Spleen (tissue), 7 donors: ENCODE measurements at regions not wholly inside any gene's neighbourhood (a gene's known extent, or its start where the extent isn't known, plus 50 kb on each side); places are given as distances from the start of the nearest gene placed in this dataset.

Experiments
- CTCF ChIP-seq, 11 experiments: fragments of 200-600 bp in 7 of 11; fragments of 450-650 bp in 4 of 11; sonication (generic) in 4 of 11; IDR thresholded peaks in 8 of 11; conservative IDR thresholded peaks in 3 of 11; 1 replicate in 7 of 11; 2 replicates in 4 of 11; pipeline versions ENCODE4 v1.4.0 to v1.8.0; 2016 to 2021; ENCODE audit warnings: antibody characterized with exemption in 11 of 11, inconsistent platforms in 4 of 11, mild to moderate bottlenecking in 1 of 11
- POLR2A ChIP-seq, 3 donors: fragments of 450-650 bp; IDR thresholded peaks; one replicate each; pipeline ENCODE4 v1.5.1; 2017; ENCODE audit warnings: antibody characterized with exemption in 3 of 3, mild to moderate bottlenecking in 1 of 3
- POLR2AphosphoS5 ChIP-seq, 3 donors: sonication (generic); formaldehyde crosslinking; IDR thresholded peaks; one replicate each; pipeline ENCODE4 v1.5.1; 2017; ENCODE audit warnings: antibody characterized with exemption in 3 of 3
- donor health status: DM: no; HTN: no; CAD: no; lungs with moderate emphysema.
- donor health status: DM: no; HTN: no; CAD: no.
- donor health status: DM: no; HTN: no; CAD: no.

DNA sequence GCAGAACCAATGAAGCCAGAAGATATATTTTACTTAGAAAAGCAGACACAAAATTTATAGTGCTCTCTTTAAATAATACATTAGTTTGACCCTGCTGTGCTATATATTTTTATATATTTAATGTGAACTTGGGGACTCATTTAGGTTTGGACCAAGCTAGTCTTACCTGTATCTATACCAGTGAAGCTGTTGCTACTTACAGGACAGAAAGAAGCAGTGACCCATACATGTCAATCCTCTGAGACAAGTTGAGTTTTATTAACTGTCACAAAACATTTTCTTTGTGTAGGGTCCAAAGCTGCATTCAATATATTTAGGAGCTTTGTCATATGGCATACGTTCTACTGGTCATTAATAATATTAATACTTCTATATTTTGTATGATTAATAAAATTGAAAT lies 327.7 kb upstream of the NUDT12 start:
- TF ChIP-seq POLR2AphosphoS5 (IDR thresholded peaks at IDR 0.05) (no peak), POLR2A (IDR thresholded peaks at IDR 0.05) (no peak), CTCF (IDR thresholded peaks at IDR 0.05 in 8 of 11, conservative IDR thresholded peaks at IDR 0.05 in 3 of 11) (no peak)
